Activated CD4-positive, alpha-beta T cell treated with anti-CD3 and anti-CD28 coated beads, Interleukin-2, amount 50 U/mL, for 4 hours (primary cell): ENCODE measurements at regions not wholly inside any gene's neighbourhood (a gene's known extent, or its start where the extent isn't known, plus 50 kb on each side); places are given as distances from the start of the nearest gene placed in this dataset.
"Not testable (repeated sequence)": the region's sequence is repeated elsewhere in the genome, so short reads cannot be mapped to it uniquely, and the experiment has no call there.

ENCODE experiments used
- DNase-seq, 2 experiments: peaks; one replicate each; pipeline ENCODE4 v3.0.0-alpha.2; 2020

DNA sequence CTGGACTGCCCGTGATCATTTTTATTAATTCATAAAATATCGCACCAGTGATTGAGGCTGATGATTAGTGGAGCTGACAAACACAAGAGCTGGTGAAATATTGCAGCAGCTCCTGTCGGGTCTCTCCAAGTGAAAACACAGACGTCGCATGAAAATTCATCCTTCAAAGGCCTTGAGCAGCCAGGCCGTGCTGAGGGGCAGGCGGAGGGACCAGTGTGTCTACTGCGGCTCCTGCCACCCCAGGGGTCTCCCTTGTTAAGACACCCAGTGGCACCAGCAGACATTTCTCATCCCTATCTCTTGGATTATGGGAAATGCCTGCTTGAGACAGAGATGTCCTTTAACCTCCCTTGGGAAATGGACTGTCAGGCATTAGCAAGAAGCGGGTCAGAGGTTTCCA, 289.4 kb upstream of the TLE3 start:
- no peak for DNase-seq

DNA sequence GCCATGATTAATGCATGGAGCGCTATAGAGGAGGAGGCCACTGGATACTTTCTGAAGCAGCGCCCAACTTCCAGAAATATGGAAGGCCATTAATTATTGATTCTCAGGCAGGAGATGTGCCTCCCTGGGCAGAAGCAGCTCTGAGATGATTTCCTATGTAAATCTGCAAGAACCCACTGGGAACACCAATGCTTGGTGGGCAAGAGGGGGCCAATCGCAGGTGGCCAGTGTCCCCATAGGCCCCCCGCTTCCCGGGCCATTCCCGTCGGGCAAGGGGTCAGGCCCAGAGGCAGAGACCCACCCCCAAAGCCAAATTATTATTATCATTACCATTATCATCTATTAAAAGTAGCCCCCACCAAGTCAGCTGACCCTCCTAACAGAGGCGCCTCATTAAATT, 288.0 kb upstream of the TLE3 start:
- DNase-seq = no peak

DNA sequence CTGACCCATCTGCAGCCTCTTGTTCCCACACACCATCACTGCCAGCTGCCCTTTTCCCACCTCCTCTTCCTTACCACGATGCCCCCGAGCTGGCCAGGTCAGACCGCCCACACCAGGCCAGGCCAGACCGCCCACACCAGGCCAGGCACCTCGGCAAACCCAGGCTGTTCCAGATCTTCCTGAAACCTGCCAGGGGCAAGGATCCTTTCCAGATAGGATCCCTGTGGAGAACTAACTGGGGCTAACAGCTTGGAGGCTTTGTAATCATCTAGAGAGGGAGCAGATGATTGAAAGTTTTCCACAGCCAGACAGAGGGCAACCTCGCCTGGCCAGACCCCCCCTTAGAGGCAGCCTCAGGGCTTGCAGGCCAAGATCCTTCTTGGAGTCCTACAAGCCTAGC, 287.3 kb upstream of the TLE3 start:
- no peak for DNase-seq

DNA sequence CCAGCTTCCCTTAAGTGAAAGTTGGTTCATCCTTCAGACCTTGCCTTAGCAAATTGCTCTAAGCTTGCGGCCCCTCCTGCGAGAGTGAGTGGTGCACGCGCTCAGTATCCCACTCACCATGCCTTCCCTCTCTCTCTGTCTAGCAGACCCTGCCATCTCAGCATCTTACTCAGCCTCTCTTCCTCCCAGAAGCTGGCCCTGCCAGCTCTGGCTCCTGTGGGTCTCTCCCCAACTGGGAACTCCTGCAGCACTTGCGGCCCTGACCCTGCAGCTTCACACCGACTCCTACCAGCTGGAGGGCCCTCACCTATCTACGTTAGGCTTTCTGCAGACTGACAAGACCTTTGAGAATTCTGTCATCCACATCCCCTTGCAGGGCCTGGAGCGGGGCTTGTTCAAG, 286.1 kb upstream of the TLE3 start:
- DNase-seq = no peak

DNA sequence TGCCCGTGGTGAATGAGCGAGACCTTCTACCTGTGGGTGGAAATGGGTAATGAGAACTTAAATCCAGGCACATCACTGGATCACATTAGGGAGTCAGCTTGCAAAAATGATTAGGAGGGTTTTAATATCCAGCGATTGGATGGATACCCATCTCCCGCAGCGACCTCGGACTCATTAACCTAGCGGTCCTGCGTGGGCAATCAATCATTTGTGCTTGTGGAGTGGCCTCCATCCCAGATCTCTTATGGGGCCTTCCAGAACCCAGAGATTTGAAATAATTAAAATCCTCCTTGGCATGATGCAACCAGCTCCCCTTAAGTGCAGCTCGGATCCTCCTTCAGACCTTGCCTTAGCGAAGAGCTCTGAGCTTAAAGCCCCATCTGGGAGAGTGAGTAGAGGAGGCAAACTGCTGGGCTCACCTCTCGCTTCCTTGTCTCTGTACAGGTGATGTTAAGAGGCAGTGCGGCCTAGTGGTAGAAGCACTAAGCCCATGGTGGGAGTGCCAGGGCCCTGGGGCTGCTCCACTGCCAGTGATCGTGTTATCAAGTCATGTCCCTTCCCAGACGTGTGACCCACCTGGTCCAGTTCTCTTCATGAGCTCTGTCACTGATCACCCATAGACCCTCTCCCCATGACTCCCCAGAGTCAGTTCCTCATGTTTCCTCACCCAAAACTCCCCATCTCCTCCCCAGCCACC, 285.2 kb upstream of the TLE3 start:
- no peak for DNase-seq

DNA sequence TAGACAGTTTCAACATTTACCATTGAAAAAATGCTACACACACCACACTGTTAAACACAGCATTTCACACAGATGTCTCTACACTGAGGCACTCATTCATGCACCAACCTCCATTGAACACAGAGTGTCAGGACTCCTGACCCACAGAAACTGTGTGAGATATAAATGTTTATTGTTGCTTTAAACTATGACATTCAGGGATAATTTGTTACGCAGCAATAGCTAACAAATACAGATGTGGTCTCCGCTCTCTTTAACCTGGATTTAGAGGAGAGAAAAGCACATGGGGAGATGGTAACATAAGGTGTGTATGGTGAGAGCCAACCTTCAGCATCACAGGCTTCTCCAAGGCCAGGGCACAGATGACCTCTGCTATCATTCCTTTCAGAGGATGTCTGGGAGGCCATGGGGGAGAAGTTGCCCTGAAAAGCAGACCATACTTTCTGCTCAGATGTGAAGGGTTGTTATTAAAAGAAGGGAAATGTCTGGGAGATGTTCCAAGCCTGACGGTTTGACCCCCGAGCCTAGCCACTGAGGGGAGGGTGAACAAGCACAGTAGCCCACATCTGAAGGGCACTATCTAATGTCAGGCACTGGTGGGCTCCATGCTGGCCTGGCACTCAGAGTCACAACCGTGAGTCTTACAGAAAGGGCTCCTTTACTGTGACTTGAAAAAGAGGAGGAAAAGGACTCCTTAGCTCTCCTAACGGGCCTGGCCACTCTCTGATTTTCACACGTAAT, 284.5 kb upstream of the TLE3 start:
- no peak for DNase-seq

DNA sequence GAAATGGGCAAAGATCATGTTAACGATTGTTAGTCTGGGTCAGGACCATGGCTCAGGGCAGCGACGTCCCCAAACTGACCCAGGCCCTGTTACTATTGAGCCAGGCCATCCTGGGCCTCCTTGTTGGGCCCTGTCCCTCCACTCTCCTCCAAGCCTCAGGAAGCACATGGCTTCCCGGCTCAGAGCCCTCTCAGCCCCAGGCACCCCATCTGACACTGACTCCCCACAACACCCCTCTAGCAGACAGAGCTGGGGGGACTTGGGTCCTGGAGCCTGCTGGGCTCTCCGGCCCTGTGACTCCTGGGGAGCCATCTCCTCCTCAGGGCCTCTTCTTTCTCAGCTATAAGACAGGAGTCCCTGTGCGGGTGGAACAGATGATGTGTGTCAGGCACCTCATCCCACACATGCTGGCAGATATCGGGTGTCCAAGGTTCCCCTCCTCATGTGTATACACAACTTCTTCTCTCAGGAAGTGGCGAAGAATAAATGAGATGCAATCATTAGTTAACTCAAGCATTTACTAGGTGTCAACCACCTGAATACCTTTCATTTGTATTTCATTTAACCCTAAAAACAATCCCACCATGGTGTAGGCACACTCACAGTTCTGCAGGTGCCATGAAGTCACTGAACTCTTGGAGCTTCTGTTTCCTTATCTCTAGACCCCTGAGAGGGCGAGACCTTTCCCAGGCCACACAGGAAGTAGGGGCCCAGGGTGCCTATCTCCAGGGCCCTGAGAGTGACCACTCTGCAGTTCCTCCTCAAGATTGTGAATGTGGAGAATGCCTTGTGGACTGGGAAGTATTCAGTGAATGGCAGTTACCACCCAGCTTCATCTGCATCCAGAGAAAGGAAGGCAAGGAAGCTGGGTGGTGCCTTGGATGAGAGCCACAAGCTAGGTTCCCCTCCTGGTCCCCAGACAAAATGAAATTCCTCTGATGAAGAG, 282.5 kb upstream of the TLE3 start:
- no peak for DNase-seq

DNA sequence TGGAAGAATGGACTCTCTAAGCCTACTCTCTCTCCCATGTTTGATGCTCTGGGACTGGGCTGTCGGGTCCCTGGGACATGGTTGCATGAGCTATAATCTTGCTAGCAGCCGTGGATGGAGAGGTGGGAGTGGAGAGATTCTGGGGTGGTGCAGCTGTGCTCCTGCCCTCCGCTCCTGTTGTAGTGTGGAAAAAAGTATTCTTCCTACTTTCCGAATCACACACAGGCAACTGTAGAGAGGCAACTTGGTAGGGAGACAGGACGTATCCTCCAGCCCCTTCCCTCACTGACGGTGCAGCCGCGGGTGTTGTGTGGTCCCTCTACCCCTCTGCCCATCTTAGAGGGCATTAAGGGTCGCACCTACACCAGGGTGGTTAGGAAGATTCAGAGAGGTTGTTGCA, 281.4 kb upstream of the TLE3 start:
- no peak for DNase-seq

DNA sequence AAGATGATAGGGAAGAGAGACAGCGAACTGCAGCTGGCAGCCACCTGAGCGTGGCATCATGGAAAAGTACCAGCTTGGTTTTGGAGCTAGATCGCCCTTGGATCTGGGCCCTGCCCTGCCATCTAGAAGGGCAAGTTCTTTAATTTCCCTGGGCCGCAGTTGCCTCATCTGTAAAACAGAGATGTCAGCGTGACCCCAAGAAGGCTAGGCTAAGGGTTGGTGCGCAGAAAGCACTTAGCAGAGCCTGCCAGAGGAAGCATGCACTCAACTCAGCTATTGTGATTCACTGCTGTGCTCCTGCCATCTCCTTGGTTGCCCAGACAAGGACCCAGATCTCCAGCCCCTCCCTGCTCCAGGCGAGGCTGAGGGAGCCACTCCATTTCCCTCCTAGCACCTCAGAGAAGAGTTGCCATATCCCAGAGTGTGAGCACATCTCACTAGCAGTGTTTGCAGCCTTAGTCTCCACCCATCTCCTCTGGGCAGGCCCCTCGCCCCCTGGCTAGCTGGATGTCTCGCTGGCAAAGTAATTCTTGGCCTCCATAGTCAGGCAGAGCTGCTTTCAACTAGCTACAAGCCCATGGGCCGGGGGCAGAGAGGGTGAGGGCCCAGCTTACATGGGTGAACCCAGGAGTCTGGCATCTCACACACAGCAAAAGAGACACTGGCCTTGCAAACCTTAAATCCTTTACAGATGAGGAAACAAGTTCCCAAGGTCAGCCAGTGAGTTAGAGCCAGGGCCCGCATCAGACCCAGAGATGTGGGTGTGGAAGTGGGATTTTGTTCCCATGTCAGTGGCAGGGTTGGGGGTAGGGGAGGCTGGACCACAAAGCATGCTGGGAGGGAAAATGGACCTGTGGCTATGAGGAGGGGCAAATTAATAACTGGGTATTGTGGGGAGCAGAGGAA, 280.7 kb upstream of the TLE3 start:
- DNase-seq = no peak

DNA sequence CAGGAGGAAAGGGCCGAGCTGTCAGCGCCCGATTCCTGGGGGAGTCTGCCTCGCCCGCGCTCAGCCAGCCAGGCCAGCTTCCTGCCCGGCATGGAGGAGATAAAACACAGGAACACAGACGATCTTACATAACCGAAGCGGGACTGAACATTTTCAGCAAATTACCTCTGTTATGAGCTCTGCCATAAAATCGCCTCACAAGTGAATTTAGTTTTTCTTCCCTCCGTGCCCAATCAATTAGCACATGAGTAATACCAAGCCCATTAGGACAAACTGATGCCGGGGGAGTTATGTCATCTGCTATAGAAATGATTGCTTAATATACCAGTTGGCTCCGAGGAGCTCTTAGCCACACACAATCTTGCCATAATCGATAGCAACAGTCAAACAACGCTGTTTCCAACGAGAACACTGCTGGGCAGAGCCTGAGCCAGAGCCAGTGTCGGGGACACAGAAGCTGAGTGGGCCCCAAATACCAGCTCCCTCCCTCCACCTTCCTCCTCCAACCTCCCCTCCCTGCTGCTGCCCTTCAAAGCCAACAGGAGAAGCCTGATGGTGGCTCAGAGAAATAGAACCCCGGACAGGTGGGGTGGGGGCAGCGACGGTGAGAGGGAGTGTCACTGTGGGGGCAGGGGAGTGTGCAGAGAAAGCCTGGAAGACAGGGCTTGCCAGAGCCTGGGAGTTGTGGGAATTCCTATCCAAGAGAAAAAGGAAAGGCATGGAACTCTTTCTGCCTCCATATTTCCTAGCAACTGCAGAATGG, 279.4 kb upstream of the TLE3 start:
- no peak for DNase-seq

DNA sequence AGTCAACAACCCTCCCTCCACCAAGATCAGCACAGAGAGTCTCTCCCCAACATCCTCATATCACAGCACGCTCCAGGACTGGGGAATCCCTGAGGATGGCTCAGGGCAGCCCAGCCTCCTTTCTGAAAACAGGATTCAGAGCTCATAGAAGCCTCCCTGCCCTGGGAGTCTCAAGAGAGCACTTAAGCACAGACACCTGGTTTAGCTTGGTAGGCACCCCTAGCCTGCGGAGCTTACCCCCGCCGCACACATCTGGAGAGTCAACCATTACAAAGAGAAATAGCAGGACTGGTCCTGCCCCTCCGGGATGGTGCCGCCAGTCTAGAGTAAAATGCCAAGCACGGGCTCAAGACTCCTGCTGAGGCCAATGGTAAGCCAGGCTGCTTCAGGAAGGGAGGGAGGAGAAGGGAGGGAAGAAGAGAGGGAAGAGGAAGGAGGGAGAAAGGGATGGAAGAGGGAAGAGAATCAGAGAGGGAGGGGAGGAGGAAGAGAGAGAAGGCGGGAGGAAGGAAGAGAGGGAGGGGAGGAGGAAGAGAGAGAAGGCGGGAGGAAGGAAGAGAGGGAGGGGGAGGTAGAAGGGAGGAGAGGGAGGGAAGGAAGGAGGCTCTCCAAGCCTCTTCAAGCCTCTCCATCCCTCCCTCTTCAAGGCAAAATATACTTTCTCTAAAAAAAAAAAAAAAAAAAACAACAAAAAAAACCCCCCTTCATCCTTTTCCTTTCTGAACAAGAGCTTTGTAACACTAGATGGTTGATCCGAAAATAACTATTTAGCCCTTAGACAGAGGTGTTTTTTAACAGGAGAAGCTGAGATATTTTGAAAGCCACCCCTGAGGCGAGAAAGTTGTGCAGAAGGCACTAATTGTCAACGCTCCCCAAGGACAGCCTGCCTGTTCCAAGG, 278.6 kb upstream of the TLE3 start:
- no peak for DNase-seq

DNA sequence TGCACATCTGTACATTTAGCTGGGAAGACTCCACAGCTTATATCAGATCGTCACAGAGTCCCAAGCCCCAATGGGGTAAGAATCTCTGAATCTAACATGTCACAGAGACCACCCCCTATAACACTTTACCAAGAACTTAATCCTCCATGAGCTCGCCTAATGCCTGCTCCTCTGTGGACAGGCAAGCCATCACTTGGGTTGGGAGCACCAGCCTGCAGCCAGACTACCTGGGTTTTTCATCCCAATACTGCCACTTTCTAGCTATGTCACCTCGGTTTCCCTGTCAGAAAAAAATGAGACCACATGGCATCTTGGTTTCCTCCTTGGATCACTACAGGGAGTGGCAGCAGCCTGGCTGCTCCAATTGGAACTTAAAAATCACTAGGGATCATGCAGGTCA, 277.9 kb upstream of the TLE3 start:
- no peak for DNase-seq

DNA sequence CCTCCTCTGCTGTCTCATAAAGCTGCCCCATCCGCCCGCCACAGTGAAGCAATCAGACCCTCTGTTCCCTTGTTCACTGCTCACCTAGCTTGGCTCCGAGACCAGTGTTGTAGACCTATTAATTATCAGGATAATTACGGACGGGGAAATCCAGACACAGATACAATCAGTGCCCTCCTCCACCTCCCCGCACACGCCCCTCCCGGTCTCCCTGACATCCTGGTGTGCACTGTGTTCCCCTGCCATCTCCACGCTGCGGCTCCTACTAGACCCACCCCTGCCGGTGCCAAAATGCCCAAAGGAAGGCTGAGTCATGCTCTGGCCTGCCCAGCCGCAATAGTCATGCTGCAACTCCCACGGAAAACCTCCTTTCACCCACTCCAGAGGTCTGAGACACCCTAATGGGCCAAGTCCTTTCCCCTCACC, 277.3 kb upstream of the TLE3 start:
- no peak for DNase-seq

DNA sequence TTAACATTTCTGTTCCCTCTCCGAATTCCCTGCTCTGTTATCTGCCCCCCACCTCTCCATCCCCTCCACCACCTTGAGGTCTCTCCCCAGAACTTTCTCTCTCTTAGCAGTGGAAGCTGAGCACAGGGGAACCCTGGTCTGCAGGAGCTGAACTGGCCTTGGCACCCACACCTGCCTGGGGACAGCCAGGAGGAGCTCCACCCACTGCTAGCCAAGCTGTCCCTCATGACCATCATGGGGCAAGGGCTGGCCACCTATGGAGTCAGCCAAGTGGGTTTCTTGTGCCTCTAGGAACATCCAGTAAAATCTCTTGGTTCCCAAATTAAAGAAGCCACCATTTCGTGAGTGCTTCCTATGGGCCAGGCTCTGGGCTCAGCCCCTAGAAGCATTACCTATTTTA, 276.4 kb upstream of the TLE3 start:
- no peak for DNase-seq

DNA sequence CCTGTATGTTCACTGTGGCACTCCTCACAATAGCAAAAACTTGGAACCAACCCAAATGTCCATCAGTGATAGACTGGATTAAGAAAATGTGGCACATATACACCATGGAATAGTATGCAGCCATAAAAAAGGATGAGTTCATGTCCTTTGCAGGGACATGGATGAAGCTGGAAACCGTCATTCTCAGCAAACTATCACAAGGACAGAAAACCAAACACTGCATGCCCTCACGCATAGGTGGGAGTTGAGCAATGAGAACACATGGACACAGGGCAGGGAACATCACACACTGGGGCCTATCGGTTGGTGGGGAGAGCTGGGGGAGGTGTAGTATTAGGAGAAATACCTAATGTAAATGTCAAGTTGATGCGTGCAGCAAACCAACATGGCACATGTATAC, 275.7 kb upstream of the TLE3 start:
- not testable (repeated sequence) for DNase-seq

DNA sequence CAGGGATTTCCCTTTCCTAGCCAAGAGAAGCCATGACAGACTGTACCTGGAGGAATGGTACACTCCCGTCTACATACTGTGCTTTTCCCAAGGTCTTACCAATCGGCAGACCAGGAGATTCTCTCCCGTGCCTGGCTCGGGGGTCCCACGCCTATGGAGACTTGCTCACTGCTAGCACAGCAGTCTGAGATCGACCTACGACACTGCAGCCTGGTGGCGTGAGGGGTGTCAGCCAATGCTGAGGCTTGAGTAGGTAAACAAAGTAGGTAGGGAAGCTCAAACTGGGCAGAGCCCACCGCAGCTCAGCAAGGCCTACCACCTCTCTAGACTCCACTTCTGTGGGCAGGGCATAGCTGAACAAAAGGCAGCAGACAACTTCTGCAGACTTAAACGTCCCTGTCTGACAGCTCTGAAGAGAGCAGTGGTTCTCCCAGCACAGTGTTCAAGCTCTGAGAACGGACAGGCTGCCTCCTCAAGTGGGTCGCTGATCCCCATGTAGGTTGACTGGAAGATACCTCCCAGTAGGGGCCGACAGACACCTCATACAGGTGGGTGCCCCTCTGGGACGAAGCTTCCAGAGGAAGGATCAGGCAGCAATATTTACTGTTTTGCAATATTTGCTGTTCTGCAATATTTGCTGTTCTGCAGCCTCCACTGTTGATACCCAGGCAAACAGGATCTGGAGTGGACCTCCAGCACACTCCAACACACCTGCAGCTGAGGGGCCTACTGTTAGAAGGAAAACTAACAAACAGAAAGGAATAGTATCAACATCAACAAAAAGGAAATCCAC, 270.4 kb upstream of the TLE3 start:
- DNase-seq = not testable (repeated sequence)

DNA sequence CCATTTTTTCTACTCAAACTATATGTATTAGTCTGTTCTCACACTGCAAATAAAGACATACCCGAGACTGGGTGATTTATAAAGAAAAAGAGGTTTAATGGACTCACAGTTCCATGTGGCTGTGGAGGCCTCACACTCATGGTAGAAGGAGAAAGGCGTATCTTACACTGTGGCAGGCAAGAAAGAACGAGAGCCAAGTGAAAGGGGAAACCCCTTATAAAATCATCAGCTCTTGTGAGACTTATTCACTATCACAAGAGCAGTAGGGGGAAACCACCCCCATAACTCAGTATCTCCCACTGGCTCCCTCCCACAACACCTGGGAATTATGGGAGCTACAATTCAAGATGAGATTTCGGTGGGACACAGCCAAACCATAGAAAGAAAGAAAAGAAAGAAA, 266.3 kb upstream of the TLE3 start:
- not testable (repeated sequence) for DNase-seq

DNA sequence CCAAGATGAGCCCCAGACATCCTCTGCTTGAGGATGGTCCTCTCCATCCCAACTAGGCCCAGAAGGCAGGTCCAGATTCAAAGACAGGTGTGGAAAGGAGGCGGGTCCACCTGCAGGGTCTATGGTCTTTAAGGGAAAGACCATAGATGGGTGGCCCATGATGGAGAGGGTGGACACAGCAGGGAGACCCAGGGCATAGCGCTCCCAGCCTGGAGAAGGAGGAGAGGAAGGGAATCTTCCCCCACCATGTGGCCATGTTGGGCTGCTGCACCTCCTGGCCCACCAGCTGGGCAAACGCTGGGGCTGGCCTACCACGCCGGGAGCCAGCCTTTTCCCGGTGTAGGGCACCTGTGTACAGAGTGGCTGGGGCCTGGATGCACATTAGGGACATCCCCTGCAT, 265.2 kb upstream of the TLE3 start:
- no peak for DNase-seq

DNA sequence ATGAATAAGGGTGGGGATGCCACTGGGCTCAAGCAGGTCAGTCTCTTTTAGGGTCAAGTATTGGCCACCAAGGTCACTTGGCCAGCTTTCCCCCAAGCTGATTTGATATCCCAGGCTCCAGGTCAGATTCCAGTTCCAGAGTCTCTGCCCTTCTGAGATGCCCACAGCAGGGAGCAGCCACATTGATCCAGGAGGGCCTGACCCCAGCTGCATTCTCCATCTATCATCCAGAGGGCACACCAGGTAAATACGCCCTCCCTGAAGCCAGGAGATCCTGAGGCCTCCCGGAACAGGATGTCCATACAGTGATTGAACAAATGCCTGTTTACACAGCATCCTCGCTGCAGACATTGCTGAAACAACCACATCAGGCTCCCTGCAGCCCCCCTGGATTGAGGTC, 264.6 kb upstream of the TLE3 start:
- DNase-seq = no peak

DNA sequence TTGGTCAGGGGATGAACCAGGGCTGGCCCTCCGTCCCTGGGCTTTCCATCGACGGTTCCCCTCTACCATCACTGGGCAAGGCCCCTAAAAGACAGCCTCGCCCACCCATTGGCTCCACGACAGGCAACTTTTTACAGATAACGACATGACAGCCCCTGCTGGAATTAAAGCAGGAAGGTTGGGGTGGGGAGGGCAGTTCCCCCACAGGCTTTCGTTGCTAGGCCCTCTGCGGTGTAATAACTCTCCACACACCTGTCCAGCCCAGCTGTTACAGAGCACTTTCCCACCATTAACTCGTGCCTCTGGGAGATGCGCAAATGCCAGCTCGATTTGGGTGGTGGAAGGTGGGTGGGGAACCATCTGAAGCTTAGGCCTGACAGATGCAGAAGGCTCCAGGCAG, 264.2 kb upstream of the TLE3 start:
- no peak for DNase-seq
